ENCODE measurements at regions not wholly inside any gene's neighbourhood (a gene's known extent, or its start where the extent isn't known, plus 50 kb on each side); places are given as distances from the start of the nearest gene placed in this dataset.
"Not testable (repeated sequence)": the region's sequence is repeated elsewhere in the genome, so short reads cannot be mapped to it uniquely, and the experiment has no call there.

GRCh38 chr2:23041443-23041842 is 343.5 kb upstream of the KLHL29 start:
- H3K36me3 ChIP-seq (ENCODE audit: control insufficient read depth in 2 of 2, insufficient read depth in 2 of 2, low read length in 2 of 2): no peaks in the 10 kb centered on the region
- H3K9ac ChIP-seq (ENCODE audit: low read depth in 1 of 2, low read length in 2 of 2): no peak overlapping the region
- no peaks in the 10 kb centered on the region for H3K4me1 ChIP-seq (ENCODE audit: control insufficient read depth in 2 of 2, insufficient read depth in 2 of 2, low read length in 2 of 2)
- no peak overlapping the region for H3K4me3 ChIP-seq (ENCODE audit: low read length in 2 of 2)
- no peaks in the 10 kb centered on the region for H3K27me3 ChIP-seq (ENCODE audit: control insufficient read depth in 2 of 2, insufficient read depth in 2 of 2, low read length in 2 of 2)
- no peak overlapping the region for H3K27ac ChIP-seq (ENCODE audit: low read depth in 2 of 2, low read length in 2 of 2)
- no peaks in the 10 kb centered on the region for H3K9me3 ChIP-seq (ENCODE audit: control insufficient read depth in 2 of 2, low read length in 2 of 2)

- no peak overlapping the region for H3K27ac ChIP-seq (ENCODE audit: low read depth in 2 of 2, low read length in 2 of 2)
- no peaks in the 10 kb centered on the region for H3K4me1 ChIP-seq (ENCODE audit: control insufficient read depth in 2 of 2, insufficient read depth in 2 of 2, low read length in 2 of 2)
- H3K36me3 ChIP-seq (ENCODE audit: control insufficient read depth in 2 of 2, insufficient read depth in 2 of 2, low read length in 2 of 2): no peaks in the 10 kb centered on the region
- no peak overlapping the region for H3K4me3 ChIP-seq (ENCODE audit: low read length in 2 of 2)
- H3K9ac ChIP-seq (ENCODE audit: low read depth in 1 of 2, low read length in 2 of 2): no peak overlapping the region
- H3K9me3 ChIP-seq (ENCODE audit: control insufficient read depth in 2 of 2, low read length in 2 of 2): no peaks in the 10 kb centered on the region
- no peaks in the 10 kb centered on the region for H3K27me3 ChIP-seq (ENCODE audit: control insufficient read depth in 2 of 2, insufficient read depth in 2 of 2, low read length in 2 of 2)
Observed at GRCh38 chr2:23042216-23042906, 342.6 kb upstream of the KLHL29 start.

GRCh38 chr2:23050388-23050787 is 334.6 kb upstream of the KLHL29 start:
- no peaks in the 10 kb centered on the region for H3K27me3 ChIP-seq (ENCODE audit: control insufficient read depth in 2 of 2, insufficient read depth in 2 of 2, low read length in 2 of 2)
- no peak overlapping the region for H3K9ac ChIP-seq (ENCODE audit: low read depth in 1 of 2, low read length in 2 of 2)
- no peaks in the 10 kb centered on the region for H3K4me1 ChIP-seq (ENCODE audit: control insufficient read depth in 2 of 2, insufficient read depth in 2 of 2, low read length in 2 of 2)
- H3K9me3 ChIP-seq (ENCODE audit: control insufficient read depth in 2 of 2, low read length in 2 of 2): no peaks in the 10 kb centered on the region
- no peak overlapping the region for H3K27ac ChIP-seq (ENCODE audit: low read depth in 2 of 2, low read length in 2 of 2)
- H3K4me3 ChIP-seq (ENCODE audit: low read length in 2 of 2): no peak overlapping the region
- H3K36me3 ChIP-seq (ENCODE audit: control insufficient read depth in 2 of 2, insufficient read depth in 2 of 2, low read length in 2 of 2): no peaks in the 10 kb centered on the region

GRCh38 chr2:23053601-23054000 is 331.4 kb upstream of the KLHL29 start:
- no peak overlapping the region for H3K4me3 ChIP-seq (ENCODE audit: low read length in 2 of 2)
- H3K27ac ChIP-seq (ENCODE audit: low read depth in 2 of 2, low read length in 2 of 2): no peak overlapping the region
- H3K9me3 ChIP-seq (ENCODE audit: control insufficient read depth in 2 of 2, low read length in 2 of 2): no peaks in the 10 kb centered on the region
- H3K9ac ChIP-seq (ENCODE audit: low read depth in 1 of 2, low read length in 2 of 2): no peak overlapping the region
- no peaks in the 10 kb centered on the region for H3K36me3 ChIP-seq (ENCODE audit: control insufficient read depth in 2 of 2, insufficient read depth in 2 of 2, low read length in 2 of 2)
- H3K27me3 ChIP-seq (ENCODE audit: control insufficient read depth in 2 of 2, insufficient read depth in 2 of 2, low read length in 2 of 2): no peaks in the 10 kb centered on the region
- H3K4me1 ChIP-seq (ENCODE audit: control insufficient read depth in 2 of 2, insufficient read depth in 2 of 2, low read length in 2 of 2): no peaks in the 10 kb centered on the region

- no peaks in the 10 kb centered on the region for H3K36me3 ChIP-seq (ENCODE audit: control insufficient read depth in 2 of 2, insufficient read depth in 2 of 2, low read length in 2 of 2)
- no peaks in the 10 kb centered on the region for H3K27me3 ChIP-seq (ENCODE audit: control insufficient read depth in 2 of 2, insufficient read depth in 2 of 2, low read length in 2 of 2)
- no peaks in the 10 kb centered on the region for H3K4me1 ChIP-seq (ENCODE audit: control insufficient read depth in 2 of 2, insufficient read depth in 2 of 2, low read length in 2 of 2)
- no peak overlapping the region for H3K9ac ChIP-seq (ENCODE audit: low read depth in 1 of 2, low read length in 2 of 2)
- H3K9me3 ChIP-seq (ENCODE audit: control insufficient read depth in 2 of 2, low read length in 2 of 2): no peaks in the 10 kb centered on the region
- H3K4me3 ChIP-seq (ENCODE audit: low read length in 2 of 2): no peak overlapping the region
- H3K27ac ChIP-seq (ENCODE audit: low read depth in 2 of 2, low read length in 2 of 2): no peak overlapping the region
Observed at GRCh38 chr2:23055251-23055650, 329.7 kb upstream of the KLHL29 start.

- not testable (repeated sequence) for H3K9me3 ChIP-seq (ENCODE audit: control insufficient read depth in 2 of 2, low read length in 2 of 2); H3K4me3 ChIP-seq (ENCODE audit: low read length in 2 of 2); H3K4me1 ChIP-seq (ENCODE audit: control insufficient read depth in 2 of 2, insufficient read depth in 2 of 2, low read length in 2 of 2); H3K27me3 ChIP-seq (ENCODE audit: control insufficient read depth in 2 of 2, insufficient read depth in 2 of 2, low read length in 2 of 2); H3K9ac ChIP-seq (ENCODE audit: low read depth in 1 of 2, low read length in 2 of 2); H3K36me3 ChIP-seq (ENCODE audit: control insufficient read depth in 2 of 2, insufficient read depth in 2 of 2, low read length in 2 of 2); H3K27ac ChIP-seq (ENCODE audit: low read depth in 2 of 2, low read length in 2 of 2)
Observed at GRCh38 chr2:23056846-23057245, 328.1 kb upstream of the KLHL29 start.

- H3K27ac ChIP-seq (ENCODE audit: low read depth in 2 of 2, low read length in 2 of 2): no peak overlapping the region
- no peak overlapping the region for H3K4me3 ChIP-seq (ENCODE audit: low read length in 2 of 2)
- H3K9ac ChIP-seq (ENCODE audit: low read depth in 1 of 2, low read length in 2 of 2): no peak overlapping the region
- no peaks in the 10 kb centered on the region for H3K9me3 ChIP-seq (ENCODE audit: control insufficient read depth in 2 of 2, low read length in 2 of 2)
- H3K4me1 ChIP-seq (ENCODE audit: control insufficient read depth in 2 of 2, insufficient read depth in 2 of 2, low read length in 2 of 2): no peaks in the 10 kb centered on the region
- no peaks in the 10 kb centered on the region for H3K27me3 ChIP-seq (ENCODE audit: control insufficient read depth in 2 of 2, insufficient read depth in 2 of 2, low read length in 2 of 2)
- H3K36me3 ChIP-seq (ENCODE audit: control insufficient read depth in 2 of 2, insufficient read depth in 2 of 2, low read length in 2 of 2): no peaks in the 10 kb centered on the region
Observed at GRCh38 chr2:23058435-23058834, 326.5 kb upstream of the KLHL29 start.

GRCh38 chr2:23065210-23065609 is 319.8 kb upstream of the KLHL29 start:
- Histone ChIP-seq H3K27me3 (ENCODE audit: control insufficient read depth in 2 of 2, insufficient read depth in 2 of 2, low read length in 2 of 2) (no peaks in the 10 kb centered on the region), H3K36me3 (ENCODE audit: control insufficient read depth in 2 of 2, insufficient read depth in 2 of 2, low read length in 2 of 2) (no peaks in the 10 kb centered on the region), H3K9me3 (ENCODE audit: control insufficient read depth in 2 of 2, low read length in 2 of 2) (no peaks in the 10 kb centered on the region), H3K4me1 (ENCODE audit: control insufficient read depth in 2 of 2, insufficient read depth in 2 of 2, low read length in 2 of 2) (no peaks in the 10 kb centered on the region), H3K9ac (ENCODE audit: low read depth in 1 of 2, low read length in 2 of 2) (no peak overlapping the region), H3K4me3 (ENCODE audit: low read length in 2 of 2) (no peak overlapping the region), H3K27ac (ENCODE audit: low read depth in 2 of 2, low read length in 2 of 2) (no peak overlapping the region)

GRCh38 chr2:23065936-23066335 is 319.0 kb upstream of the KLHL29 start:
- H3K9ac ChIP-seq (ENCODE audit: low read depth in 1 of 2, low read length in 2 of 2): no peak overlapping the region
- H3K4me3 ChIP-seq (ENCODE audit: low read length in 2 of 2): no peak overlapping the region
- H3K4me1 ChIP-seq (ENCODE audit: control insufficient read depth in 2 of 2, insufficient read depth in 2 of 2, low read length in 2 of 2): no peaks in the 10 kb centered on the region
- H3K36me3 ChIP-seq (ENCODE audit: control insufficient read depth in 2 of 2, insufficient read depth in 2 of 2, low read length in 2 of 2): no peaks in the 10 kb centered on the region
- H3K9me3 ChIP-seq (ENCODE audit: control insufficient read depth in 2 of 2, low read length in 2 of 2): no peaks in the 10 kb centered on the region
- no peak overlapping the region for H3K27ac ChIP-seq (ENCODE audit: low read depth in 2 of 2, low read length in 2 of 2)
- no peaks in the 10 kb centered on the region for H3K27me3 ChIP-seq (ENCODE audit: control insufficient read depth in 2 of 2, insufficient read depth in 2 of 2, low read length in 2 of 2)

GRCh38 chr2:23066686-23067085 is 318.3 kb upstream of the KLHL29 start:
- H3K4me1 ChIP-seq (ENCODE audit: control insufficient read depth in 2 of 2, insufficient read depth in 2 of 2, low read length in 2 of 2): no peaks in the 10 kb centered on the region
- H3K4me3 ChIP-seq (ENCODE audit: low read length in 2 of 2): no peak overlapping the region
- no peaks in the 10 kb centered on the region for H3K27me3 ChIP-seq (ENCODE audit: control insufficient read depth in 2 of 2, insufficient read depth in 2 of 2, low read length in 2 of 2)
- no peak overlapping the region for H3K27ac ChIP-seq (ENCODE audit: low read depth in 2 of 2, low read length in 2 of 2)
- no peaks in the 10 kb centered on the region for H3K36me3 ChIP-seq (ENCODE audit: control insufficient read depth in 2 of 2, insufficient read depth in 2 of 2, low read length in 2 of 2)
- no peak overlapping the region for H3K9ac ChIP-seq (ENCODE audit: low read depth in 1 of 2, low read length in 2 of 2)
- H3K9me3 ChIP-seq (ENCODE audit: control insufficient read depth in 2 of 2, low read length in 2 of 2): no peaks in the 10 kb centered on the region

- no peaks in the 10 kb centered on the region for H3K36me3 ChIP-seq (ENCODE audit: control insufficient read depth in 2 of 2, insufficient read depth in 2 of 2, low read length in 2 of 2)
- no peak overlapping the region for H3K9ac ChIP-seq (ENCODE audit: low read depth in 1 of 2, low read length in 2 of 2)
- no peaks in the 10 kb centered on the region for H3K9me3 ChIP-seq (ENCODE audit: control insufficient read depth in 2 of 2, low read length in 2 of 2)
- H3K4me3 ChIP-seq (ENCODE audit: low read length in 2 of 2): no peak overlapping the region
- no peaks in the 10 kb centered on the region for H3K27me3 ChIP-seq (ENCODE audit: control insufficient read depth in 2 of 2, insufficient read depth in 2 of 2, low read length in 2 of 2)
- H3K4me1 ChIP-seq (ENCODE audit: control insufficient read depth in 2 of 2, insufficient read depth in 2 of 2, low read length in 2 of 2): no peaks in the 10 kb centered on the region
- no peak overlapping the region for H3K27ac ChIP-seq (ENCODE audit: low read depth in 2 of 2, low read length in 2 of 2)
Observed at GRCh38 chr2:23069156-23069555, 315.8 kb upstream of the KLHL29 start.

Data from mucosa of rectum (tissue), 2 donors.